ENCODE measurements at regions not wholly inside any gene's neighbourhood (a gene's known extent, or its start where the extent isn't known, plus 50 kb on each side); places are given as distances from the start of the nearest gene placed in this dataset.

DNA sequence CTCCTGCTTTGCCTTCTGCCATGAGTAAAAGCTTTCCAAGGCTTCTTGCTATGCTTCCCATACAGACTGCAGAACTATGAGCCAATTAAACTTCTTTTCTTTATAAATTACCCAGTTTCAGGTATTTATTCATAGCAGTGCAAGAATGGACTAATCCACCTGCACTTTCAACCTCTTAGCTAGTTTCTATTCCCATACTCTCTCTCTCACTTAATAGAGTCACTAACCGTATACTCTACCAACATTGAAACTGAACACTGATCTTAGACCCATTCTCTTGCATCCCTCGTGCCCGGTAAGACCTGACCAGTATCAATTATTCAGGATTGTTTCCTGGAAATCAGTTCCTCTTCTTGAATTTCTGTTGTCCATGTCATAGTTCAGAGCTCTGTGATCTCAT is 92.7 kb upstream of the TMC3 start:
- TF ChIP-seq, protein P1, sequence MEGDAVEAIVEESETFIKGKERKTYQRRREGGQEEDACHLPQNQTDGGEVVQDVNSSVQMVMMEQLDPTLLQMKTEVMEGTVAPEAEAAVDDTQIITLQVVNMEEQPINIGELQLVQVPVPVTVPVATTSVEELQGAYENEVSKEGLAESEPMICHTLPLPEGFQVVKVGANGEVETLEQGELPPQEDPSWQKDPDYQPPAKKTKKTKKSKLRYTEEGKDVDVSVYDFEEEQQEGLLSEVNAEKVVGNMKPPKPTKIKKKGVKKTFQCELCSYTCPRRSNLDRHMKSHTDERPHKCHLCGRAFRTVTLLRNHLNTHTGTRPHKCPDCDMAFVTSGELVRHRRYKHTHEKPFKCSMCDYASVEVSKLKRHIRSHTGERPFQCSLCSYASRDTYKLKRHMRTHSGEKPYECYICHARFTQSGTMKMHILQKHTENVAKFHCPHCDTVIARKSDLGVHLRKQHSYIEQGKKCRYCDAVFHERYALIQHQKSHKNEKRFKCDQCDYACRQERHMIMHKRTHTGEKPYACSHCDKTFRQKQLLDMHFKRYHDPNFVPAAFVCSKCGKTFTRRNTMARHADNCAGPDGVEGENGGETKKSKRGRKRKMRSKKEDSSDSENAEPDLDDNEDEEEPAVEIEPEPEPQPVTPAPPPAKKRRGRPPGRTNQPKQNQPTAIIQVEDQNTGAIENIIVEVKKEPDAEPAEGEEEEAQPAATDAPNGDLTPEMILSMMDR (IDR thresholded peaks at IDR 0.05; ENCODE audit: extremely low read depth, insufficient read depth, missing control alignments): no peak
- in situ Hi-C loops (cut with MboI; ENCODE audit: low pct_unique_long_range_greater_than_20kb, low sequenced_read_pairs, unreplicated experiment): no loop called here
- no peak for DNase-seq (ENCODE audit: low spot score)

DNA sequence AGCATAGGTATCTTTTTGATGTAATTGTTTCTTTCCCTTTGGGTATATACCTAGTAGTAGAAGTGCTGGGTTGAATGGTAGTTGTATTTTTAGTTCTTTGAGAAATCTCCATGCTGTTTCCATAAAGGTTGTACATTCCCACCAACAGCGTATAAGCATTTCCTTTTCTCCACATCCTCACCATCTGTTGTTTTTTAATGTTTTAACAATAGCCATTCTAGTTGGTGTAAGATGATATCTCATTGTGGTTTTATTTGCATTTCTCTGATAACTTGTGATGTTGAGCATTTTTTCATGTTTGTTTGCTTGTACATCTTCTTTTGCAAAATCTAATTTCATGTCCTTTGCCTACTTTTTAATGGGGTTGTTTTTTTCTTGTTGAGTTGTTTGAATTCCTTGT is 80.0 kb upstream of the TMC3 start:
- in situ Hi-C loops (cut with MboI; ENCODE audit: low pct_unique_long_range_greater_than_20kb, low sequenced_read_pairs, unreplicated experiment): no loop called here
- no peak for DNase-seq (ENCODE audit: low spot score)
- TF ChIP-seq, protein P1 (IDR thresholded peaks at IDR 0.05; ENCODE audit: extremely low read depth, insufficient read depth, missing control alignments): no peak

DNA sequence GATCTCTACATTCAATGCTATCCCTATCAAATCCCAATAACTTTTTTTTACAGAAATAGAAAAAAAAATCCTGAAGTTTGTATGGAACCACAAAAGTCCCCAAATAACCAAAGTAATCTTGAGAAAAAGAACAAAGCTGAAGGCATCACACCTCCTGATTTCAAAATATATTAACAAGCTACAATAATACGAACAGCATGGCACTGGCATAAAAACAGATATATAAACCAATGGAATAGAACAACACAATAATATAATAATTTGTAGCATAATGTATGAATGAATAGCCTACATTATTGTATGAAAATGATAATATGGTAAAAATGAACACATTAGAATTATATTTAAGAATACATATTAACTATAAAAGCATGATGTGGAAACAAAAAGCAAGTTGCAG is 76.7 kb upstream of the TMC3 start:
- DNase-seq (ENCODE audit: low spot score): no peak
- in situ Hi-C loops (cut with MboI; ENCODE audit: low pct_unique_long_range_greater_than_20kb, low sequenced_read_pairs, unreplicated experiment): no loop called here
- TF ChIP-seq, protein P1 (IDR thresholded peaks at IDR 0.05; ENCODE audit: extremely low read depth, insufficient read depth, missing control alignments): no peak

DNA sequence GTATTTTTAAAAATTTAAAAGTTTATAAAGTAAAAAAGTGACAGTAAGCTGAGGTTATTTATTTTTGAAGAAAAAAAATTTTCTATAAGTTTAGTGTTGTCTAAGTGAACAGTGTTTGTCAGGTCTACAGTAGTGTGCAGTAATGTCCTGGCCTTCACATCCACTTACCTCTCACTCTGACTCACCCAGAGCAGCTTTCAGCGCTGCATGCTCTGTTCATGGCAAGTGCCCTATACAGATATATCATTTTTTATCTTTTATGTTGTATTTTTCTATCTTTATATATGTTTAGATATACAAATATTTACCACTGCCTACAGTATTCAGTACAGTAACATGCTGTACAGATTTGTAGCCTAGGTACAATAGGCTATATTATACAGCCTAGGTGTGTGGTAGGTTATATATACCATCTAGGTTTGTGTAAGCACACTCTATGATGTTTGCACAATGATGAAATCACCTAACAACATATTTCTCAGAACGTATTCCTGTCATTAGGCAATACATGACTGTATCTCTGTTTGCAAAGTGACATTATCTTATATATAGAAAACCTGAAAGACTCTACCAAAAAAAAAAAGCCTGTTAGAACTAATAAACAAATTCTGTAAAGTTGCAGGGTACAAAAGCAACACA is 75.9 kb upstream of the TMC3 start:
- TF ChIP-seq, protein P1 (IDR thresholded peaks at IDR 0.05; ENCODE audit: extremely low read depth, insufficient read depth, missing control alignments): no peak
- in situ Hi-C loops (cut with MboI; ENCODE audit: low pct_unique_long_range_greater_than_20kb, low sequenced_read_pairs, unreplicated experiment): no loop called here
- no peak for DNase-seq (ENCODE audit: low spot score)

DNA sequence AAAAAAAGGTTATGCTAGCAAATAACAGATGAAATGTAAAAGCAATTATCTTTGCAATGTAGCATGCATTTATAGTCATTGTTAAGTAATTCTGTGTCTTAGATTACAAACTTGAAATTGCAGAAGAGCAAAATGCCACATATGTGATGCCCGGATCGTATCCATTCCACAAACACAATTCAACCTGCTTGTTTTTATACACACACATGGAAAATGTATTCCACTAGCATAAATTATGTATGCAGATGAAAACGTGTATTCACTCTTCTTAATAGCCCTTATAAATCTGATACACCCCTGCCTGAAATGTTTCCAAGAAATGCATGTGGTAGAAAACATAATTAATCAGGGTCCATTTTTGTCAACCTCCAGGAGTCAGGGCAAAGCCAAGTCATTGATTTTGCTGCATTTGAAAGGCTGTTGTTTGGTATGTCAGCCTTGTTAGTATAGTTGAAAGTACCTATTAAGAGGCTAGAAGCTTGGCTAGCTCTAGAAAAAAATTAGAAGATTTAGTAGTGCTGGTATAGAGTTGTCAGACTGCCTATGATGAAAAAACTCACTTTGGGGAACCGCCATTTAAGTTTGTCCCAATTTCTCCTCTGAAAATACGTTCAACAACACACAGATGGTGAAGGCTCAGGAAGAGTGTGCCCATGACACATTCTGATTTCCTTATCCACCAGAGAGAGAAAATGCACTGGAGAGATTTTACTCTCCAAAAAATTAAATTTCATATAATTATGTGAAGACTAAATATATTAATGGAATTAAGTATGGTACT is 69.2 kb upstream of the TMC3 start:
- TF ChIP-seq, protein P1 (IDR thresholded peaks at IDR 0.05; ENCODE audit: extremely low read depth, insufficient read depth, missing control alignments): no peak
- in situ Hi-C loops (cut with MboI; ENCODE audit: low pct_unique_long_range_greater_than_20kb, low sequenced_read_pairs, unreplicated experiment): no loop called here

DNA sequence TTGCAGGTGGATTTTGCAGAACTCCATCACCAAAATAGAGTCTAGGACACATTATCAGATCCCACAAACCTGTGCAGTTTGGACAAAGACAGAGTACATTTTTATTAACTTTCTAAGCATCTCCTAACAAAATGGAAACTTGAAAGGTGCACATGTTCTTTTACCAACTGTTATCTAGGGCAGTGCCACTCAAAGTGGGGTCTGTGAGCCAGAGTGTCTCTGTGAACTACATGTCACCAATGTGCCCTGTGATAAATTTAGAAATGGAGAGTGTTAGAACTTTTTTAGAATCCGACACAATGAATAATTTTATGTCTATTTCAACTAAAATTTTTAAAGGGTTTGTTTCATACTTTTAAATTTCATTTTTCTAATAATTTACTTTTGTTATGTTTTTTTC is 68.4 kb upstream of the TMC3 start:
- no peak for DNase-seq (ENCODE audit: low spot score)
- in situ Hi-C loops (cut with MboI; ENCODE audit: low pct_unique_long_range_greater_than_20kb, low sequenced_read_pairs, unreplicated experiment): no loop called here
- TF ChIP-seq, protein P1 (IDR thresholded peaks at IDR 0.05; ENCODE audit: extremely low read depth, insufficient read depth, missing control alignments): no peak

More for the DNA sequence above, 69.2 kb upstream of the TMC3 start:
- DNase-seq (ENCODE audit: low spot score): no peak
